ENCODE measurements at regions not wholly inside any gene's neighbourhood (a gene's known extent, or its start where the extent isn't known, plus 50 kb on each side); places are given as distances from the start of the nearest gene placed in this dataset.

DNA sequence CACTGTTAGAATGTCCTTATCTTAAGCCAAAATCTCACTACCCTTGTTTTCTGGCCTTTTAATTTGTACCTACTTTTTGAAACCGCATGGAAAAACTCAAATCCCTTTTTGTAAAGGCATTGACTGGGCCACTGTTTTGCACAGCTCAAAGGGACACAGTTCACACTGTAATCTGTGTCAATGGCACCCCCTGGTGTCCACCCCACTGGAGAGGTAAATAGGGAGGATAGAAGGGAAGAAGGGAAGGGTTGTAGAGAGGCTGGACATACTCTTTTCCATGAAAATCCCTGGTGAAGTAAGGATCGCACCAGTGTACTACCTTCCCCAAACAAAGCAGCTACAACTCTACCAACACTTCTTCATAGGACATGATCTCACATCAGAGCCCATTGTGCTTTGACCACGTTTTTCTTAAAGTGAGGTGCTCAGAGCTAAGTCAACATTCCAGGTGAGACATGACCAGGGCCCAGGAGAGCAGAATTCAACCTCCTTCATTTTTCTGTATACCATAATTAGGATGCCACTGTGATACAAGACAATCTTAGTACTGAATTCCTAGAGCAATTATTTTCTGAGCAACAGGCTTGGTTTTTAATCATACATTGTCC is 92.4 kb upstream of the RMDN2 start:
- TF ChIP-seq, protein P1, sequence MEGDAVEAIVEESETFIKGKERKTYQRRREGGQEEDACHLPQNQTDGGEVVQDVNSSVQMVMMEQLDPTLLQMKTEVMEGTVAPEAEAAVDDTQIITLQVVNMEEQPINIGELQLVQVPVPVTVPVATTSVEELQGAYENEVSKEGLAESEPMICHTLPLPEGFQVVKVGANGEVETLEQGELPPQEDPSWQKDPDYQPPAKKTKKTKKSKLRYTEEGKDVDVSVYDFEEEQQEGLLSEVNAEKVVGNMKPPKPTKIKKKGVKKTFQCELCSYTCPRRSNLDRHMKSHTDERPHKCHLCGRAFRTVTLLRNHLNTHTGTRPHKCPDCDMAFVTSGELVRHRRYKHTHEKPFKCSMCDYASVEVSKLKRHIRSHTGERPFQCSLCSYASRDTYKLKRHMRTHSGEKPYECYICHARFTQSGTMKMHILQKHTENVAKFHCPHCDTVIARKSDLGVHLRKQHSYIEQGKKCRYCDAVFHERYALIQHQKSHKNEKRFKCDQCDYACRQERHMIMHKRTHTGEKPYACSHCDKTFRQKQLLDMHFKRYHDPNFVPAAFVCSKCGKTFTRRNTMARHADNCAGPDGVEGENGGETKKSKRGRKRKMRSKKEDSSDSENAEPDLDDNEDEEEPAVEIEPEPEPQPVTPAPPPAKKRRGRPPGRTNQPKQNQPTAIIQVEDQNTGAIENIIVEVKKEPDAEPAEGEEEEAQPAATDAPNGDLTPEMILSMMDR (IDR thresholded peaks at IDR 0.05; ENCODE audit: control insufficient read depth, extremely low read depth, insufficient read depth) = peak; percentile 84
- H3K4me3 ChIP-seq (ENCODE audit: low read depth, low read length) = no peak overlapping the region
- DNase-seq (ENCODE audit: low read depth) = peak; percentile 38

- no peak overlapping the region for H3K4me3 ChIP-seq (ENCODE audit: low read depth, low read length)
- TF ChIP-seq, protein P1 (IDR thresholded peaks at IDR 0.05; ENCODE audit: control insufficient read depth, extremely low read depth, insufficient read depth) = no peak
- DNase-seq (ENCODE audit: low read depth) = no peak
Measured at GRCh38 chr2:37833423-37833822, 91.7 kb upstream of the RMDN2 start.

- TF ChIP-seq, protein P1 (IDR thresholded peaks at IDR 0.05; ENCODE audit: control insufficient read depth, extremely low read depth, insufficient read depth) = no peak
- no peak overlapping the region for H3K4me3 ChIP-seq (ENCODE audit: low read depth, low read length)
- DNase-seq (ENCODE audit: low read depth) = no peak
Measured at GRCh38 chr2:37836270-37836669, 88.8 kb upstream of the RMDN2 start.

DNA sequence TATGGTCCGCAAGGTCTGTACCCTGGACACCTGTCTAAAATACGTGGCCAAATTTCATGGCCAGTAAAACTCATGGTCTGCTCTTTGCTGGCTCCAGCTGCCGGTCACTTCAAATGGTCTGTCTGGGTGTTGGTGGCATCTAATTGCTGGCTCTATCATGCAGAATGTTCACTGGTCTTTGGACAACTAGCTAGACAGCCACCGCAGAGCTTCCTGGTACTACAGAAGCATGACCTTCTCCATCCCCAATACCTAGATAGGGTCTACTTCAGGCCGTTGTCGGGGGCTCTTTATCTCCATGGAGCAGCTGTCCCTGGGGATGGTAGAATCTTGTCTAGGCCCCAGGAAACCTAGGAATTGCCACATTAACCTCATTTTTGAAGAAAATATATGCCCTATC is 88.4 kb upstream of the RMDN2 start:
- TF ChIP-seq, protein P1 (IDR thresholded peaks at IDR 0.05; ENCODE audit: control insufficient read depth, extremely low read depth, insufficient read depth) = no peak
- H3K4me3 ChIP-seq (ENCODE audit: low read depth, low read length) = no peak overlapping the region
- no peak for DNase-seq (ENCODE audit: low read depth)

DNA sequence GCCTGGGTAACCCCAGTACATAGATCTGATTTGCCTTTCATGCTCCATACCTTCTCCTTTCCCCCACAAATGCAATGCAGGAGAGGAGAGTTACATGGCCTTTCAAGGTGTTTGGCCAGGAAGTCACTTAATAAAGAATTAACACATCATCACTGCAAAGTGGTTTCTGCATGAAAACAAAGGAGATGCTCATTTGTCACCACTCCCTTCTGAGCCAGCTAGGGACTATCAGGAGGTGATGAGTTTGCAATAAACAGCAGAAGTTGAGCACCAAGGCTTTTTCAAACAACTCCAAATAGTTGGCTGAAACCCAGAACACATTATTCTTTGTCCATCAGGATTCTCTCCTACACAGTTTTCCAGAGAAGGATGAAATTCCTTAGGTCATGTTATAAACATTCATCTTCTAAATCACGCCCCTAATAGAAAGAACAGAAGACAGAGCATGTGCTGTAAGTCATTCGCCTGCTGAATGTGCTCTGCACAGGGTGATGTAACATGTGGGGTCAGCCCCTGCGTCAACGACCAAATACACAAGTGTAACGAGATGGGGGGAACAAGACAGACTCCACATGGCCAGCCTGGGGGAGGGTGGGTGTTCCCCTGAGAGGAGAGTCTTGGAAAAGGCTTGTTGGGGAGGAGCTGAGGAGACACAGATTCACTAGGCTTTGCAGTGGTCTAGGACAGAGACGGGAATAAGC is 87.3 kb upstream of the RMDN2 start:
- H3K4me3 ChIP-seq (ENCODE audit: low read depth, low read length) = no peak overlapping the region
- TF ChIP-seq, protein P1 (IDR thresholded peaks at IDR 0.05; ENCODE audit: control insufficient read depth, extremely low read depth, insufficient read depth) = no peak
- DNase-seq (ENCODE audit: low read depth) = no peak

DNA sequence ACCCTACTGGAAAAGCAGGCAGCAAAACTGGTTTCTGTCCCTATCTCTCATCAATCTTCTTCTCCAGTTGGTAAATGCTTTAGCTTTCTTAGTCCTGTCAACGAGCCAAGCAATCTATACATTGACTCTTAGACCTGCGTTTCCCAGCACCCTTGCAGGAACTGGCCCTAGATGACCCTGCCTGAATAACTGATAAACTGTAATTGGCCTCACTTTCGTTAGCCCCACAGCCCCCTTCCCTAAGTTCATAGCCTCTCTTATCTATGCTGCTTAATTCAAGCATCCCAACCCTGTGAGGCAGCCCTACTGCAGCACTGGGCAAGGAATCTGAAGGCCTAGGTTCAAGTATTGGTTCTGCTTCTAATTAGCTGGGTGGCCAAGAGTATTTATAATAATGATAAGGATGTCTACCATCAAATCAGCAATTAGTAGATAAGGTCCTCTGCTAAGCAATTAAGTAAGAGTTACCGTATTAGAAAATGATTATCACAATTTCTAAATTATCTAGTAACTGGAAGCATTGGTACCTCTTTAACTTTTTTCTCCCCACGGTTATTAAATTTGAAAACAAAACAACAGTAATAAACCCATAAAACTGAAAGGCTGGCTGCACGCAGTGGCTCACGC is 86.4 kb upstream of the RMDN2 start:
- H3K4me3 ChIP-seq (ENCODE audit: low read depth, low read length) = no peak overlapping the region
- TF ChIP-seq, protein P1 (IDR thresholded peaks at IDR 0.05; ENCODE audit: control insufficient read depth, extremely low read depth, insufficient read depth) = no peak
- DNase-seq (ENCODE audit: low read depth) = no peak

Measured in LNCaP clone FGC (cell line).